ENCODE measurements at regions not wholly inside any gene's neighbourhood (a gene's known extent, or its start where the extent isn't known, plus 50 kb on each side); places are given as distances from the start of the nearest gene placed in this dataset.
A peak's percentile ranks its signal among the peaks of the same experiment; 100 is the strongest.

DNA sequence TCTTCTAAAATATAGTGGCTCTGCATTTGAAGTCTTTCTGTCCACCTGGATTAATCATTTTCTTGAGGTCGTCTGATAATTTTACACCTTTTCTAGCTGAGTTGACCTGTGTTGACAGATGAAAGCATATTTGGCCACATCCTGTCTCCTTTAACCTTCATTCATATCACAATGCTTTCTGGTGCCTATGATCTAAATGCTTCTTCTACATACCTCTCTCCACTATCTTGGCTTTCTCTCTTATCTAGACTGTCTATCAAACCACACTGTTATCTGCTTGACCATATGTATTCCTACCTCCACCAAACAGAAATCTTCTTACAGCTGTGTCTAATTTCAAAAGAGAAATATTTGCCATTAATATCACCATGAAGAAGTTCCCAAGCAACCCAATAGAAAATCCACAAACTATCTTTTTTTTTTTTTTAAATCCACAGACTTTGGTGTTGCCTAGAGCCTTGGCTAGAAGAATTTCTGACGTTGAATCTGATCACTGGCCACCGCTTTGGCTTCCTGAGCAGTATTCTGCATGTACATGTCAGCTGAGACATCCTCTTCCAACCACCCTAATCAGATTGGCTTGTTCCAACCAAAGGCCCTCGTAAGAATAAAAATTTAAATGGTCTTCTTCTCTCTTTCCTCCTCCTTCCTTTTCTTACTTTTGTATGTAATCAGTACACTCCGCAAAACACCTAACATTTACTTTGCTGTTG, 66.3 kb upstream of the SP4 start:
- Histone ChIP-seq H3K79me2 (no peaks in the 10 kb centered on the region), H4K20me1 (ENCODE audit: insufficient read depth, poor library complexity, severe bottlenecking) (no peaks in the 10 kb centered on the region), H3K36me3 (replicated peaks; ENCODE audit: insufficient read depth, low read depth) (no peaks in the 10 kb centered on the region), H3K27ac (no peak overlapping the region), H3K4me3 (no peak overlapping the region), H3K27me3 (no peaks in the 10 kb centered on the region), H3K4me1 (ENCODE audit: insufficient read depth) (peaks cover 2% of the 10 kb centered on the region), H3K9me3 (ENCODE audit: low read depth) (no peaks in the 10 kb centered on the region), H2AFZ (no peak overlapping the region), H3K9me2 (replicated peaks; ENCODE audit: insufficient read depth) (no peaks in the 10 kb centered on the region), H3K4me2 (no peak overlapping the region)
- WGBS (ENCODE audit: low lambda C conversion rate, missing lambda C conversion rate): 82% methylated on average over 5 of the region's 5 CpGs
- DNase-seq (ENCODE audit: low spot score): no peak
- TF ChIP-seq EZH2phosphoT487 (IDR thresholded peaks at IDR 0.05; ENCODE audit: low read depth, severe bottlenecking, unreplicated experiment) (no peak), EZH2 (IDR thresholded peaks at IDR 0.05; ENCODE audit: borderline replicate concordance) (no peak)
- TF ChIP-seq, protein P1, sequence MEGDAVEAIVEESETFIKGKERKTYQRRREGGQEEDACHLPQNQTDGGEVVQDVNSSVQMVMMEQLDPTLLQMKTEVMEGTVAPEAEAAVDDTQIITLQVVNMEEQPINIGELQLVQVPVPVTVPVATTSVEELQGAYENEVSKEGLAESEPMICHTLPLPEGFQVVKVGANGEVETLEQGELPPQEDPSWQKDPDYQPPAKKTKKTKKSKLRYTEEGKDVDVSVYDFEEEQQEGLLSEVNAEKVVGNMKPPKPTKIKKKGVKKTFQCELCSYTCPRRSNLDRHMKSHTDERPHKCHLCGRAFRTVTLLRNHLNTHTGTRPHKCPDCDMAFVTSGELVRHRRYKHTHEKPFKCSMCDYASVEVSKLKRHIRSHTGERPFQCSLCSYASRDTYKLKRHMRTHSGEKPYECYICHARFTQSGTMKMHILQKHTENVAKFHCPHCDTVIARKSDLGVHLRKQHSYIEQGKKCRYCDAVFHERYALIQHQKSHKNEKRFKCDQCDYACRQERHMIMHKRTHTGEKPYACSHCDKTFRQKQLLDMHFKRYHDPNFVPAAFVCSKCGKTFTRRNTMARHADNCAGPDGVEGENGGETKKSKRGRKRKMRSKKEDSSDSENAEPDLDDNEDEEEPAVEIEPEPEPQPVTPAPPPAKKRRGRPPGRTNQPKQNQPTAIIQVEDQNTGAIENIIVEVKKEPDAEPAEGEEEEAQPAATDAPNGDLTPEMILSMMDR (IDR thresholded peaks at IDR 0.05; ENCODE audit: poor library complexity): no peak

DNA sequence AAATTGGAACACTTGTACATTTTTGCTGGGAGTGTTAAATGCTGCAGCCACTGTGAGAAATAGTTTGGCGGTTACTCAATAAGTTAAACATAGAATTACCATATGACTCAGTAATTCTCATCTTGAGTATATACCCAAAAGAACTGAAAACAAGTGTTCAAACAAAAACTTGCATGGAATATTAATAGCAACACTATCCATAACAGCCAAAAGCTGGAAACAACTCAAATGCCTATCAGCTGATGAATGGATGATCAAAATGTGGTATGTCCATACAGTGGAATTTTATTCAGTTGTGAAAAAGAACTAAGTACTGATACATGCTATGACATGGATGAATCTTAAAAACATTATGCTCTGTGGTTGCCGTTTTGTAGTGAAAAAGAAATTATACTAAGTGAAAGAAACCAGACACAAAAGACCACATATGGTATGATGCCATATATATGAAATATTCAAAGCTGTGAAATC, 63.0 kb upstream of the SP4 start:
- H3K27ac ChIP-seq: no peak overlapping the region
- no peaks in the 10 kb centered on the region for H3K9me2 ChIP-seq (replicated peaks; ENCODE audit: insufficient read depth)
- H3K36me3 ChIP-seq (replicated peaks; ENCODE audit: insufficient read depth, low read depth): no peaks in the 10 kb centered on the region
- no peaks in the 10 kb centered on the region for H4K20me1 ChIP-seq (ENCODE audit: insufficient read depth, poor library complexity, severe bottlenecking)
- no peak overlapping the region for H3K4me2 ChIP-seq
- H2AFZ ChIP-seq: no peak overlapping the region
- TF ChIP-seq, protein P1 (IDR thresholded peaks at IDR 0.05; ENCODE audit: poor library complexity): no peak
- TF ChIP-seq EZH2phosphoT487 (IDR thresholded peaks at IDR 0.05; ENCODE audit: low read depth, severe bottlenecking, unreplicated experiment) (no peak), EZH2 (IDR thresholded peaks at IDR 0.05; ENCODE audit: borderline replicate concordance) (no peak)
- H3K9me3 ChIP-seq (ENCODE audit: low read depth): no peaks in the 10 kb centered on the region
- H3K4me1 ChIP-seq (ENCODE audit: insufficient read depth): peaks cover 10% of the 10 kb centered on the region
- no peaks in the 10 kb centered on the region for H3K27me3 ChIP-seq
- no peak for DNase-seq (ENCODE audit: low spot score)
- no peak overlapping the region for H3K4me3 ChIP-seq
- no peaks in the 10 kb centered on the region for H3K79me2 ChIP-seq
- 96% methylated on average over 2 of the region's 2 CpGs for WGBS (ENCODE audit: low lambda C conversion rate, missing lambda C conversion rate)

DNA sequence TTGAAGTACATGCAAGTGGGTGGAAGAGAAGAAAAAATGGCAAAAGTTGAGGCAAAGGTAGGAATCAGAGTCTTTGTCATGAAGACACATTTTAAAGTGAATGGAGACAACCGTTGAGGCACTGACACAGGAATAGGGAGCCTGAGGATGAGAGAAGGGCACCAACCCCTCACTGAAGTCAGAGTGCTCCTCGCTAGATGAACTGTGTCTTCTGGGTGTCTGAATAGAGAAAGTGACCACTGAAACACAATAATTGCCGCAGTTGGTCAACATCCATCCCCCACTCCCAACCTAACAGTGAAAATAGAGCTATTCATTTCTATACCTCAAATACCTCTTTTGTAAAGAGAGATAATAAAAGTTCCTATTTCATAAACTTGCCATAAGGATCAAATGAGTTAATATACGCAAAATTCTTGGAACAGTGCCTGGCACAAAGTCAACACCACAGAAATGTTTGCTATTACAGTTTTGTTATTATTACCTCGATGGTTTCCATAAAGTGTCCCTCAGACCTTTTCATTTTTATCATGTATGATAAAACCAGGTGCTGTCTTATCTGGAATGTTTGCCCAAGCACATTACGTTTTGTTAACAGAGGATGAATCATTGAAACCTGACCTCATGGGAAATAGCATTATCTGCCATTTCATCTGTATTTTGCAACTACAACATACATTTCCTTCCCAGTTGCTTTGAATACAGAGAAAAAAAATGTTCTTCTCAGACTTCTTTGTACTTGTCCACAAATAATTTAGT, 61.8 kb upstream of the SP4 start:
- H3K4me3 ChIP-seq: no peak overlapping the region
- H3K4me1 ChIP-seq (ENCODE audit: insufficient read depth): peaks cover 10% of the 10 kb centered on the region
- no peaks in the 10 kb centered on the region for H3K27me3 ChIP-seq
- no peaks in the 10 kb centered on the region for H3K79me2 ChIP-seq
- H3K9me2 ChIP-seq (replicated peaks; ENCODE audit: insufficient read depth): no peaks in the 10 kb centered on the region
- peak; percentile 45 for DNase-seq (ENCODE audit: low spot score)
- no peaks in the 10 kb centered on the region for H3K36me3 ChIP-seq (replicated peaks; ENCODE audit: insufficient read depth, low read depth)
- H4K20me1 ChIP-seq (ENCODE audit: insufficient read depth, poor library complexity, severe bottlenecking): no peaks in the 10 kb centered on the region
- H3K9me3 ChIP-seq (ENCODE audit: low read depth): no peaks in the 10 kb centered on the region
- peak overlapping the region; percentile 46 for H3K27ac ChIP-seq
- WGBS (ENCODE audit: low lambda C conversion rate, missing lambda C conversion rate): 48% methylated on average over 6 of the region's 6 CpGs
- peak overlapping the region; percentile 12 for H3K4me2 ChIP-seq
- no peak for TF ChIP-seq EZH2 (IDR thresholded peaks at IDR 0.05; ENCODE audit: borderline replicate concordance)
- no peak for TF ChIP-seq EZH2phosphoT487 (IDR thresholded peaks at IDR 0.05; ENCODE audit: low read depth, severe bottlenecking, unreplicated experiment)
- TF ChIP-seq, protein P1 (IDR thresholded peaks at IDR 0.05; ENCODE audit: poor library complexity): no peak
- H2AFZ ChIP-seq: no peak overlapping the region
